SK-N-SH (cell line): ENCODE measurements at regions not wholly inside any gene's neighbourhood (a gene's known extent, or its start where the extent isn't known, plus 50 kb on each side); places are given as distances from the start of the nearest gene placed in this dataset.

ENCODE experiments used
- CTCF ChIA-PET: fragments of 300-600, 350-600 bp; formaldehyde crosslinking; extraction: SDS; loops from one replicate; lab custom pipeline; 2021; lab: Yijun Ruan, JAX
- POLR2A ChIA-PET: fragments of 350-600 bp; sonication (Branson Sonifier 250); formaldehyde crosslinking; extraction: SDS; loops from one replicate; lab custom pipeline; 2020; ENCODE audit warnings: antibody characterized with exemption, inconsistent platforms; lab: Yijun Ruan, JAX
- DNase-seq: peaks from one replicate; pipeline ENCODE4 v3.0.0; 2012
- H2AFZ ChIP-seq: fragments of 200-600 bp; sonication (generic); 2 replicates; pipeline ENCODE4 v1.8.1; 2016; ENCODE audit warnings: antibody characterized with exemption, mild to moderate bottlenecking, low read depth
- H3F3A ChIP-seq: fragments of 200-600 bp; sonication (generic); replicated peaks from 2 replicates; pipeline ENCODE3; 2016; ENCODE audit warnings: antibody characterized with exemption, mild to moderate bottlenecking; ENCODE audit not compliant: insufficient read depth
- H3K27ac ChIP-seq, 2 experiments: fragments of 200-500 bp in 1 of 2; fragments of 200-600 bp in 1 of 2; sonication (Bioruptor generic) in 1 of 2; sonication (generic), shearing (Covaris generic) in 1 of 2; 2 replicates each; pipeline versions ENCODE4 v1.5.1 to v1.6.1; 2014 to 2016; ENCODE audit warnings: low read depth in 2 of 2, inconsistent platforms in 1 of 2, low read length in 1 of 2, mild to moderate bottlenecking in 1 of 2, mixed read lengths in 1 of 2
- H3K27me3 ChIP-seq: fragments of 200-600 bp; sonication (generic), shearing (Covaris generic); 2 replicates; pipeline ENCODE4 v1.6.1; 2016; ENCODE audit warnings: mixed run types; ENCODE audit not compliant: insufficient read depth
- H3K36me3 ChIP-seq, 2 experiments: fragments of 200-500 bp in 1 of 2; fragments of 200-600 bp in 1 of 2; sonication (Bioruptor generic) in 1 of 2; sonication (generic) in 1 of 2; replicated peaks in 1 of 2; 2 replicates each; pipeline versions ENCODE3 to v1.5.1; 2014 to 2016; ENCODE audit warnings: low read length in 1 of 2, mild to moderate bottlenecking in 1 of 2; ENCODE audit not compliant: insufficient read depth in 2 of 2, control insufficient read depth in 1 of 2
- H3K4me1 ChIP-seq, 2 experiments: fragments of 200-500 bp in 1 of 2; fragments of 200-600 bp in 1 of 2; sonication (Bioruptor generic) in 1 of 2; sonication (generic), shearing (Covaris generic) in 1 of 2; 2 replicates each; pipeline versions ENCODE4 v1.5.1 to v1.6.1; 2014 to 2016; ENCODE audit warnings: low read depth in 1 of 2, low read length in 1 of 2, mixed run types in 1 of 2; ENCODE audit not compliant: insufficient read depth in 2 of 2, control insufficient read depth in 1 of 2
- H3K4me2 ChIP-seq: fragments of 200-600 bp; sonication (generic), shearing (Covaris generic); 2 replicates; pipeline ENCODE4 v1.6.1; 2017; ENCODE audit warnings: mixed run types
- H3K4me3 ChIP-seq, 2 experiments: fragments of 200-500 bp in 1 of 2; fragments of 200-600 bp in 1 of 2; sonication (Bioruptor generic) in 1 of 2; sonication (generic), shearing (Covaris generic) in 1 of 2; 2 replicates each; pipeline versions ENCODE4 v1.5.1 to v1.8.1; 2014 to 2016; ENCODE audit warnings: low read depth in 2 of 2, inconsistent platforms in 1 of 2, low read length in 1 of 2, mild to moderate bottlenecking in 1 of 2, mixed read lengths in 1 of 2, moderate library complexity in 1 of 2
- H3K79me2 ChIP-seq: fragments of 200-600 bp; sonication (generic); 2 replicates; pipeline ENCODE4 v1.8.1; 2017; ENCODE audit warnings: mild to moderate bottlenecking; ENCODE audit not compliant: insufficient read depth
- H3K9ac ChIP-seq: fragments of 200-600 bp; sonication (generic); 2 replicates; pipeline ENCODE4 v1.6.1; 2017; ENCODE audit warnings: mixed run types
- H3K9me2 ChIP-seq: fragments of 200-600 bp; sonication (generic); 2 replicates; pipeline ENCODE4 v1.6.1; 2017; ENCODE audit warnings: mixed run types
- H3K9me3 ChIP-seq: fragments of 200-600 bp; sonication (generic); 2 replicates; pipeline ENCODE4 v1.6.1; 2017; ENCODE audit warnings: mixed run types, mild to moderate bottlenecking, moderate library complexity
- H4K20me1 ChIP-seq: fragments of 200-600 bp; sonication (generic); 2 replicates; pipeline ENCODE4 v1.6.1; 2017; ENCODE audit warnings: mild to moderate bottlenecking, mixed run types; ENCODE audit not compliant: insufficient read depth
- FOSL2 ChIP-seq: IDR thresholded peaks from 2 replicates; pipeline ENCODE4 v1.4.0; 2012; ENCODE audit warnings: low read depth, mild to moderate bottlenecking, moderate library complexity, borderline replicate concordance
- FOXJ3 ChIP-seq: sonication (generic); formaldehyde crosslinking; IDR thresholded peaks from 2 replicates; pipeline ENCODE4 v1.5.1; 2020; ENCODE audit warnings: mild to moderate bottlenecking, missing genetic modification reagents
- FOXM1 ChIP-seq: IDR thresholded peaks from 2 replicates; pipeline ENCODE4 v1.4.0; 2012; ENCODE audit warnings: low read depth, mild to moderate bottlenecking
- GABPA ChIP-seq: IDR thresholded peaks from 2 replicates; pipeline ENCODE4 v1.4.0; 2012; ENCODE audit warnings: low read depth, mild to moderate bottlenecking
- IRF3 ChIP-seq: fragments of 150-350 bp; IDR thresholded peaks from 2 replicates; pipeline ENCODE4 v1.6.1; 2016; ENCODE audit warnings: mild to moderate bottlenecking, low read depth, low read length
- MEF2A ChIP-seq: IDR thresholded peaks from 2 replicates; pipeline ENCODE4 v1.4.0; 2012; ENCODE audit warnings: low read depth, borderline replicate concordance
- MXI1 ChIP-seq: IDR thresholded peaks from 2 replicates; pipeline ENCODE4 v1.6.1; 2012; ENCODE audit warnings: mild to moderate bottlenecking, low read depth, low read length, improper control_type of control experiment
- NFIC ChIP-seq: IDR thresholded peaks from 2 replicates; pipeline ENCODE4 v1.4.0; 2012; ENCODE audit warnings: borderline replicate concordance
- POLR2AphosphoS5 ChIP-seq: IDR thresholded peaks from 2 replicates; pipeline ENCODE4 v1.6.1; 2012; ENCODE audit warnings: low read depth, low read length
- RAD21 ChIP-seq: IDR thresholded peaks from 2 replicates; pipeline ENCODE4 v1.6.1; 2012; ENCODE audit warnings: mild to moderate bottlenecking, low read length
- RCOR1 ChIP-seq: fragments of 150-350 bp; IDR thresholded peaks from 2 replicates; pipeline ENCODE4 v1.6.1; 2017; ENCODE audit warnings: antibody characterized with exemption, low read length
- REST ChIP-seq: IDR thresholded peaks from 2 replicates; pipeline ENCODE4 v1.6.1; 2012; ENCODE audit warnings: mild to moderate bottlenecking, low read depth, low read length, moderate library complexity
- RXRA ChIP-seq: IDR thresholded peaks from 2 replicates; pipeline ENCODE4 v1.4.0; 2012; ENCODE audit warnings: low read depth, mild to moderate bottlenecking, borderline replicate concordance
- SIN3A ChIP-seq: IDR thresholded peaks from 2 replicates; pipeline ENCODE4 v1.6.1; 2012; ENCODE audit warnings: low read depth, mild to moderate bottlenecking, low read length, moderate library complexity, borderline replicate concordance
- SMC3 ChIP-seq: IDR thresholded peaks from 2 replicates; pipeline ENCODE4 v1.6.1; 2012; ENCODE audit warnings: low read depth, low read length, improper control_type of control experiment
- TCF12 ChIP-seq: IDR thresholded peaks from 2 replicates; pipeline ENCODE4 v1.4.0; 2012
- TEAD4 ChIP-seq: IDR thresholded peaks from 2 replicates; pipeline ENCODE4 v1.4.0; 2012; ENCODE audit warnings: mild to moderate bottlenecking, borderline replicate concordance; ENCODE audit not compliant: insufficient read depth
- WGBS: methylation state at CpG from one replicate; pipeline ENCODE4 v1.1.6; 2017; ENCODE audit warnings: low lambda C conversion rate; 5-methylcytosine and 5-hydroxymethylcytosine counted together

- TF ChIP-seq MXI1, result no peak
- TF ChIP-seq, all 33 proteins: peak for 0
These were observed 319.9 kb upstream of the GRM7 start (continued) for GRCh38 chr3:6540981-6541380.

GRCh38 chr3:6542795-6543194, 318.1 kb upstream of the GRM7 start:
- no peak for TF ChIP-seq TCF12
- TF ChIP-seq MEF2A, result no peak
- TF ChIP-seq IRF3, result no peak
- TF ChIP-seq RXRA, result no peak
- no peak for TF ChIP-seq POLR2AphosphoS5
- TF ChIP-seq GABPA, result no peak
- no peak for TF ChIP-seq FOXM1
- no peak for TF ChIP-seq FOSL2
- no peak for TF ChIP-seq SMC3
- TF ChIP-seq REST, result no peak
- no peak for TF ChIP-seq RCOR1
- TF ChIP-seq TEAD4, result no peak
- Histone ChIP-seq H3K27me3 (no peaks in the 10 kb centered on the region), H4K20me1 (no peaks in the 10 kb centered on the region), H3F3A (no peaks in the 10 kb centered on the region), H3K4me2 (no peak overlapping the region), H3K36me3 (no peaks in the 10 kb centered on the region), H3K9ac (no peak overlapping the region), H3K27ac (no peak overlapping the region), H3K9me3 (no peaks in the 10 kb centered on the region), H3K4me3 (no peak overlapping the region), H3K79me2 (no peaks in the 10 kb centered on the region), H3K4me1 (no peaks in the 10 kb centered on the region), H3K9me2 (no peaks in the 10 kb centered on the region), H2AFZ (no peak overlapping the region)
- 39% methylated on average over 3 of the region's 3 CpGs for WGBS
- CTCF ChIA-PET, result no interaction called here
- POLR2A ChIA-PET, result no interaction called here
- no peak for DNase-seq

- Histone ChIP-seq H3K4me2 (no peak overlapping the region), H3K27me3 (no peaks in the 10 kb centered on the region), H3F3A (no peaks in the 10 kb centered on the region), H4K20me1 (no peaks in the 10 kb centered on the region), H2AFZ (no peak overlapping the region), H3K4me3 (no peak overlapping the region), H3K9me2 (no peaks in the 10 kb centered on the region), H3K9me3 (no peaks in the 10 kb centered on the region), H3K79me2 (no peaks in the 10 kb centered on the region), H3K4me1 (no peaks in the 10 kb centered on the region), H3K9ac (no peak overlapping the region), H3K36me3 (no peaks in the 10 kb centered on the region), H3K27ac (no peak overlapping the region)
- WGBS, result 35% methylated on average over 4 of the region's 4 CpGs
- no peak for DNase-seq
- ChIA-PET CTCF (no interaction called here), POLR2A (no interaction called here)
- TF ChIP-seq IRF3 (no peak), MEF2A (no peak), SIN3A (no peak), FOXJ3 (CRISPR knock-in tag) (no peak), SMC3 (no peak), NFIC (no peak), POLR2AphosphoS5 (no peak), RAD21 (no peak)
These were observed 311.6 kb upstream of the GRM7 start for GRCh38 chr3:6549296-6549695.
